ENCODE measurements at regions not wholly inside any gene's neighbourhood (a gene's known extent, or its start where the extent isn't known, plus 50 kb on each side); places are given as distances from the start of the nearest gene placed in this dataset.

DNA sequence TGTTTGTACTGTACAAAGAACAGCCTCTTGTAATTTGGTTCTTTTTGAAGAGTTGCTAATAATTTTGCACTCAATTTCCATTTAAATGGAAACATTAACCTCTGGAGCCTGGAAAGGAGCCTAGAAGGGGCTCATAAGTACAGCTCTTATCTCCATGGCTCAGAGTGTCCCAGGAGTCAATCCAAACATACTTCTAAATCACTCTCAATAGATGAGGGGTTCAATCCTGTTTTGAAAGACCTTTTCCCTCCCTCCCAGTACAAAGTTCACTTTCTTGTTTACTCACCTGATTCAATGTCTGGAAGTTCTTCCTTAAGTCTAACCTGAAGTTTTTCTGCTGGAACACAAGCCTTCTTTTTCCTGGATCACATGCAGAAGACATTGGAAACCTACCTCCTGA is 273.0 kb upstream of the PLET1 start:
- TF ChIP-seq, protein P1, sequence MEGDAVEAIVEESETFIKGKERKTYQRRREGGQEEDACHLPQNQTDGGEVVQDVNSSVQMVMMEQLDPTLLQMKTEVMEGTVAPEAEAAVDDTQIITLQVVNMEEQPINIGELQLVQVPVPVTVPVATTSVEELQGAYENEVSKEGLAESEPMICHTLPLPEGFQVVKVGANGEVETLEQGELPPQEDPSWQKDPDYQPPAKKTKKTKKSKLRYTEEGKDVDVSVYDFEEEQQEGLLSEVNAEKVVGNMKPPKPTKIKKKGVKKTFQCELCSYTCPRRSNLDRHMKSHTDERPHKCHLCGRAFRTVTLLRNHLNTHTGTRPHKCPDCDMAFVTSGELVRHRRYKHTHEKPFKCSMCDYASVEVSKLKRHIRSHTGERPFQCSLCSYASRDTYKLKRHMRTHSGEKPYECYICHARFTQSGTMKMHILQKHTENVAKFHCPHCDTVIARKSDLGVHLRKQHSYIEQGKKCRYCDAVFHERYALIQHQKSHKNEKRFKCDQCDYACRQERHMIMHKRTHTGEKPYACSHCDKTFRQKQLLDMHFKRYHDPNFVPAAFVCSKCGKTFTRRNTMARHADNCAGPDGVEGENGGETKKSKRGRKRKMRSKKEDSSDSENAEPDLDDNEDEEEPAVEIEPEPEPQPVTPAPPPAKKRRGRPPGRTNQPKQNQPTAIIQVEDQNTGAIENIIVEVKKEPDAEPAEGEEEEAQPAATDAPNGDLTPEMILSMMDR (IDR thresholded peaks at IDR 0.05; ENCODE audit: low read depth, low read length, poor library complexity, severe bottlenecking), result no peak
- TF ChIP-seq EZH2phosphoT487 (IDR thresholded peaks at IDR 0.05; ENCODE audit: borderline replicate concordance, low read length), result no peak

Measured in DOHH2 (cell line).